ENCODE measurements at regions not wholly inside any gene's neighbourhood (a gene's known extent, or its start where the extent isn't known, plus 50 kb on each side); places are given as distances from the start of the nearest gene placed in this dataset.

GRCh38 chr13:84460989-84461388, 578.7 kb upstream of the SLITRK1 start:
- ChIA-PET CTCF (no interaction called here), POLR2A (no interaction called here)
- Histone ChIP-seq H3K4me1 (ENCODE audit: control insufficient read depth in 2 of 2, insufficient read depth in 2 of 2, low read length in 2 of 2) (no peaks in the 10 kb centered on the region), H3K4me3 (ENCODE audit: control extremely low read depth in 1 of 5, extremely low read depth in 1 of 5, insufficient read depth in 1 of 5, low read depth in 2 of 5, low read length in 4 of 5) (no peak overlapping the region), H3K9me3 (ENCODE audit: control extremely low read depth in 1 of 3, control insufficient read depth in 2 of 3, insufficient read depth in 1 of 3, low read length in 2 of 3) (peaks cover 2 to 3% (median 2%) of the 10 kb centered on the region in 3 donors), H3K4me2 (replicated peaks; ENCODE audit: low read depth, low read length, poor library complexity, severe bottlenecking) (no peak overlapping the region), H2AFZ (ENCODE audit: insufficient read depth, low read depth, low read length, poor library complexity, severe bottlenecking) (no peak overlapping the region), H4K20me1 (ENCODE audit: control insufficient read depth, insufficient read depth, low read length, poor library complexity, severe bottlenecking) (no peaks in the 10 kb centered on the region), H3K27me3 (replicated peaks in 1 of 4; ENCODE audit: control extremely low read depth in 1 of 4, control insufficient read depth in 3 of 4, insufficient read depth in 4 of 4, low read length in 3 of 4) (no peaks in the 10 kb centered on the region), H3K79me2 (ENCODE audit: control insufficient read depth, insufficient read depth, low read length) (no peaks in the 10 kb centered on the region), H3K27ac (ENCODE audit: low read length in 2 of 2) (no peak overlapping the region), H3K9ac (ENCODE audit: low read length) (no peak overlapping the region), H3K36me3 (replicated peaks in 1 of 2; ENCODE audit: control extremely low read depth in 1 of 2, control insufficient read depth in 1 of 2, extremely low read depth in 1 of 2, insufficient read depth in 2 of 2, low read length in 1 of 2) (no peaks in the 10 kb centered on the region)
- TF ChIP-seq EZH2 (IDR thresholded peaks at IDR 0.05; ENCODE audit: borderline replicate concordance, insufficient read depth, low read depth, low read length, poor library complexity, severe bottlenecking): no peak
- TF ChIP-seq, protein P1, sequence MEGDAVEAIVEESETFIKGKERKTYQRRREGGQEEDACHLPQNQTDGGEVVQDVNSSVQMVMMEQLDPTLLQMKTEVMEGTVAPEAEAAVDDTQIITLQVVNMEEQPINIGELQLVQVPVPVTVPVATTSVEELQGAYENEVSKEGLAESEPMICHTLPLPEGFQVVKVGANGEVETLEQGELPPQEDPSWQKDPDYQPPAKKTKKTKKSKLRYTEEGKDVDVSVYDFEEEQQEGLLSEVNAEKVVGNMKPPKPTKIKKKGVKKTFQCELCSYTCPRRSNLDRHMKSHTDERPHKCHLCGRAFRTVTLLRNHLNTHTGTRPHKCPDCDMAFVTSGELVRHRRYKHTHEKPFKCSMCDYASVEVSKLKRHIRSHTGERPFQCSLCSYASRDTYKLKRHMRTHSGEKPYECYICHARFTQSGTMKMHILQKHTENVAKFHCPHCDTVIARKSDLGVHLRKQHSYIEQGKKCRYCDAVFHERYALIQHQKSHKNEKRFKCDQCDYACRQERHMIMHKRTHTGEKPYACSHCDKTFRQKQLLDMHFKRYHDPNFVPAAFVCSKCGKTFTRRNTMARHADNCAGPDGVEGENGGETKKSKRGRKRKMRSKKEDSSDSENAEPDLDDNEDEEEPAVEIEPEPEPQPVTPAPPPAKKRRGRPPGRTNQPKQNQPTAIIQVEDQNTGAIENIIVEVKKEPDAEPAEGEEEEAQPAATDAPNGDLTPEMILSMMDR (IDR thresholded peaks at IDR 0.05): no peak
- intact Hi-C loops (cut with micrococcal nuclease): no loop called here
- no peak for ATAC-seq (ENCODE audit: low read depth)
- H3K4me1 Mint-ChIP-seq: no peaks in the 10 kb centered on the region
- no peak overlapping the region for H3K27ac Mint-ChIP-seq
- peaks cover 2% of the 10 kb centered on the region for H3K9me3 Mint-ChIP-seq (ENCODE audit: insufficient read depth)
- no peaks in the 10 kb centered on the region for H3K27me3 Mint-ChIP-seq
- H3K4me3 Mint-ChIP-seq: no peak overlapping the region
- DNase-seq: no peak

- ATAC-seq (ENCODE audit: low read depth): no peak
- WGBS (ENCODE audit: insufficient coverage): 92% methylated on average over 2 of the region's 7 CpGs
- H3K4me3 ChIP-seq (ENCODE audit: control extremely low read depth in 1 of 5, extremely low read depth in 1 of 5, insufficient read depth in 1 of 5, low read depth in 2 of 5, low read length in 4 of 5): no peak overlapping the region
- H3K36me3 ChIP-seq (replicated peaks in 1 of 2; ENCODE audit: control extremely low read depth in 1 of 2, control insufficient read depth in 1 of 2, extremely low read depth in 1 of 2, insufficient read depth in 2 of 2, low read length in 1 of 2): no peaks in the 10 kb centered on the region
- Mint-ChIP-seq H3K27ac (no peak overlapping the region), H3K4me1 (no peaks in the 10 kb centered on the region), H3K27me3 (no peaks in the 10 kb centered on the region), H3K4me3 (no peak overlapping the region), H3K9me3 (ENCODE audit: insufficient read depth) (peaks cover 2% of the 10 kb centered on the region)
- H4K20me1 ChIP-seq (ENCODE audit: control insufficient read depth, insufficient read depth, low read length, poor library complexity, severe bottlenecking): no peaks in the 10 kb centered on the region
- no peak for TF ChIP-seq EZH2 (IDR thresholded peaks at IDR 0.05; ENCODE audit: borderline replicate concordance, insufficient read depth, low read depth, low read length, poor library complexity, severe bottlenecking)
- TF ChIP-seq, protein P1 (IDR thresholded peaks at IDR 0.05): no peak
- H3K27me3 ChIP-seq (replicated peaks in 1 of 4; ENCODE audit: control extremely low read depth in 1 of 4, control insufficient read depth in 3 of 4, insufficient read depth in 4 of 4, low read length in 3 of 4): no peaks in the 10 kb centered on the region
- POLR2A ChIA-PET: no interaction called here
- H3K9ac ChIP-seq (ENCODE audit: low read length): no peak overlapping the region
- H3K4me1 ChIP-seq (ENCODE audit: control insufficient read depth in 2 of 2, insufficient read depth in 2 of 2, low read length in 2 of 2): no peaks in the 10 kb centered on the region
- H3K79me2 ChIP-seq (ENCODE audit: control insufficient read depth, insufficient read depth, low read length): no peaks in the 10 kb centered on the region
- no peak overlapping the region for H2AFZ ChIP-seq (ENCODE audit: insufficient read depth, low read depth, low read length, poor library complexity, severe bottlenecking)
- no peak overlapping the region for H3K27ac ChIP-seq (ENCODE audit: low read length in 2 of 2)
- no peak for DNase-seq
- CTCF ChIA-PET: no interaction called here
- H3K4me2 ChIP-seq (replicated peaks; ENCODE audit: low read depth, low read length, poor library complexity, severe bottlenecking): no peak overlapping the region
- intact Hi-C loops (cut with micrococcal nuclease): no loop called here
- peaks cover 0 to 5% (median 0%) of the 10 kb centered on the region in 3 donors for H3K9me3 ChIP-seq (ENCODE audit: control extremely low read depth in 1 of 3, control insufficient read depth in 2 of 3, insufficient read depth in 1 of 3, low read length in 2 of 3)
Measured at GRCh38 chr13:84455143-84455905, 573.0 kb upstream of the SLITRK1 start.

Measured in B cell (primary cell).